GM19240 (cell line): ENCODE measurements at regions not wholly inside any gene's neighbourhood (a gene's known extent, or its start where the extent isn't known, plus 50 kb on each side); places are given as distances from the start of the nearest gene placed in this dataset.
"Not testable (repeated sequence)": the region's sequence is repeated elsewhere in the genome, so short reads cannot be mapped to it uniquely, and the experiment has no call there.

Experiments
- DNase-seq: peaks from one replicate; pipeline ENCODE4 v3.0.0; 2011; ENCODE audit warnings: low spot score; ENCODE audit not compliant: insufficient read length

- DNase-seq: no peak
Observed at GRCh38 chr3:145898487-145898886, 262.5 kb downstream of the PLOD2 start.

GRCh38 chr3:145899241-145899640 is 261.7 kb downstream of the PLOD2 start:
- no peak for DNase-seq

- DNase-seq: no peak
Observed at GRCh38 chr3:145900056-145900829, 260.7 kb downstream of the PLOD2 start.

GRCh38 chr3:145902166-145902565 is 258.8 kb downstream of the PLOD2 start:
- DNase-seq: no peak

DNA sequence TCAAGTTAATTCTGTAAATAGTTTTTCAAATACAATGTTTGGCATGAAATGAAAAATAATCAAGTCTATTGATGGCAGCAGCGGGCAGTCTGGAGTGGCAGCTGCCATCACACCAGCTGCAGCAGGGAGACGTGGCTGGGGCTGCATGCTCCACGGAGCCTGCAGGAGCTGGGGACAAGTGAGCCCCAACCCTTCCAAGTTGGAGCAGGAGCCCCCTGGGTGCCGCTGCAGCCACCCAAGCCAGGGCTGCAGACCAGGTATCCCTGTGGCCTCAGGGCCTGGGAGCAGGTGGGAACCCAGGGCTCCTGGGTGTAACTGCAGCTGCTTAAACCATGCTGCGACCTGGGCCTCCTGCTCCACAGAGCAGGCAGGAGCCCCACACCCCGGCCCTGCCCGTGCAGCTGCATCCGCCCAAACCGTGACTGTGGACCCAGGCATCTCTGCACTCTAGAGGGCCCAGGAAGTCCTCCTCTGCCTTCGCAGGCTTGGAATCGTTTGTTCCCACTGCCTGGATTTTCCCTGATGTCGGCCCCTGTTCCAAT is 257.4 kb downstream of the PLOD2 start:
- no peak for DNase-seq

GRCh38 chr3:145904138-145904537 is 256.8 kb downstream of the PLOD2 start:
- no peak for DNase-seq

DNA sequence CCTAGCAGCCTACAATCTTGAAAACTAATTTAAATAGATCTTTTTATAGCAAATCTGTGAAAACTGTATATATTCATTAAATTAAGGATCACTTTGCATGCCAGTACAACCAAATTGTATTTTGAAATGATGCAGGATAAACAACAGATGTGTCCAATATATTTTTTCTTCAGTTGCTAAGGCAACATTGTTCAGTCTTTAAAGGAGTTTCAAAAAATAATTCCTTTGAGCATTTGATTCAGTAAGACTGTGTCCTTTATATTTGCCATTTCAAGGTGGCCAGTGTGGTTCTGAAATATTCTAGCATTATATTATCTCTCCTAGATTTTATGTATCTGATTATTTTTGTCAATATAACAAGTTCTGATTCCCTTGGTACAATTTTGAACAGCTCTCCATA is 254.7 kb downstream of the PLOD2 start:
- DNase-seq: no peak

- no peak for DNase-seq
Observed at GRCh38 chr3:145906755-145907154, 254.2 kb downstream of the PLOD2 start.

DNA sequence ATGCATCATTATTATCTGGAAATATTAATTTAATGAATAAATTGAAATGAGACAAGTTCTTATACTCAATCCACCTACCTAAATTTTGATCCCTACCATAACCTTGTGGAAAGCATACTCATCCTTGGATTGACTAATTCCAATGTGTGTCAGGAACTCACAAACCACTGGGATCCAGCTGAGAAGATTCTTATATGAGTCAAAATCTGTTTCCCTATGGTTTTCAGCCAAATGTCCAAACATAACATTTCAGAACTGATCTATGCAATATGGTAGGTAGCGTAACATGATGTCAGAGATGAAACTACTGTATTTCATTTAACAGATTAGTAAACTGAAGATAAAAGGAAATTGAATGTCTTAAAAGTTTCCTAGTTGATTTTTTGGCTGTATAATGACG is 250.0 kb downstream of the PLOD2 start:
- no peak for DNase-seq

GRCh38 chr3:145915787-145916186 is 245.2 kb downstream of the PLOD2 start:
- no peak for DNase-seq

DNA sequence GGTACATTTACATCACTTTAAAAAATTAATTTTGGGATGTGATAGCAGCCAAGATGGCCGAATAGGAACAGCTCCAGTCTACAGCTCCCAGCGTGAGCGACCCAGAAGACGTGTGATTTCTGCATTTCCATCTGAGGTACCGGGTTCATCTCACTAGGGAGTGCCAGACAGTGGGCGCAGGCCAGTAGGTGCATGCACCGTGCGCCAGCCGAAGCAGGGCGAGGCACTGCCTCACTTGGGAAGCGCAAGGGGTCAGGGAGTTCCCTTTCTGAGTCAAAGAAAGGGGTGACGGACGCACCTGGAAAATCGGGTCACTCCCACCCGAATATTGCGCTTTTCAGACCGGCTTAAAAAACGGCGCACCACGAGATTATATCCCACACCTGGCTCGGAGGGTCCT is 233.2 kb downstream of the PLOD2 start:
- not testable (repeated sequence) for DNase-seq

GRCh38 chr3:145936971-145937370 is 224.0 kb downstream of the PLOD2 start:
- no peak for DNase-seq

GRCh38 chr3:145939431-145939830 is 221.6 kb downstream of the PLOD2 start:
- no peak for DNase-seq

DNA sequence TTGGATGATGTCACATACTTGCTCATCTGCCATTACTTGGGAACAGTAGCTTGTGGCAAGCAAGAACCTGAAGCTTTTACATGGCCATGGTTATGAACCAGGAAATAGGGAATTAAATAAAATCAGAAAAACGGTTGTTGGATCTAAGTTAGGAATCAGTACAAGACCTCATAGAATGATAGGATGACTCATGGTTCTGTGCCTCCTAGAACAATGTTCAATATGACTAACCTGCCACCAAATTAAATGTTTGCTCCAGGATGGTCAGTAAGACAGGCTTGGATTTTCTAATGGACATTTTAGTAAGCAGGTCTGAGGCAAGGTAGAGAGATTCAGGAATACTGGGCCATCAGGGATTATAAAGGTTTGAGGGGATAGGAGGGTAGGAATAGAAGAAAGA is 218.9 kb downstream of the PLOD2 start:
- no peak for DNase-seq

DNA sequence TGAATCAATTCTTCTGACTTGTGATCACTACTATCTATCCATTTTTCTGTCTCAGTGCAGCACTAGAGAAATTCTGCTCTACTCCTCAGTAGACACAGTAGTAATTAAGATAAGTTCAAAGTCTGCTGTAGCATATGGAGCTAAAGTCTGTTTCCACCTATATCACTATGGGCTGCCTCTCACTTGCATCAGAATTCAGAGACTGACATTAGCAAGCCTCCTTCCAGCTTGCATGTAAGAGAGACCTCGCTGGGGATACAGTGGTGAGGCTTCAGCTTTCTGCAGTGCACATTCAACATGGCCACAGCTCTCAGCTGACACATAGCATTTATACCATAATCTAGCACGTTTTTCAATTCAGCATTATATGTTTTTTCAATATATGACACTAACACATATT is 217.0 kb downstream of the PLOD2 start:
- DNase-seq: no peak

DNA sequence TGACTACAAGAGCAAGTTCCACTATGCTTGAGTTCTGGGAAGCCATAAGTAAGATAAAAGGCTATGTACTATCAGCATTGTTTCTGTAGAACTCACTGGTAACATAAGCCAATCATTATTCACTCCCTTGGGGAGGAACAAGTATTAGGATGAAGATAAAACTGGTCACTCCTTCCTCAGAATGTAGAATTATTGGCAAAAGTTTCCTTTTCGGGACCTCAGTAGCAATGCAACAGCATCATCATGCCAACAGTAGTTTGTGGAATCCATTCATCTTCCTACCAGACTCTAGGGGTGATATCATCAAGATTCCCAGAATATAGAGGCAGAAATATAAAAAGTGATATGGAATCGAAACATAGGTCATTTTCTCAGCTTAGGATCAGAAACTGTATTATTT is 209.5 kb downstream of the PLOD2 start:
- DNase-seq: no peak

DNA sequence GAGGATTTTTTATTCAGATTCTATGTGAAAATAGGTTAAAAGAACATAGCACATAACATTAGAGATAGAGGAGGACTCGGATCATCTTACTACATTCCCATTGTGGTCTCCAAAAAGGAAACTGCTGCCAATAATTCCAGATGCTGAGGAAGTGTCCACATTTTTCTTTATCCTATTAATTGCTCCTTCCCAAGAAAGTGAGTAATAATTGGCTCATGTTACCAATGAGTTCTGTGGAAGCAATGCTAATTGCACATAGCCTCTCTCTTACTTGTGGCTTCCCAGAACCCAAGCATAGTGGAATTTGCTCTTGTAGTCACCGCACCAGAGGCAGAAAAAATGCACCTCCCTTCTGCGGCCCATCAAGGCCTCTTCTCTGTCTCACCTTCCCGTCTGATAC is 208.4 kb downstream of the PLOD2 start:
- DNase-seq: no peak

- DNase-seq: no peak
Observed at GRCh38 chr3:145953316-145953715, 207.7 kb downstream of the PLOD2 start.

GRCh38 chr3:145959457-145960088 is 201.4 kb downstream of the PLOD2 start:
- DNase-seq: no peak

GRCh38 chr3:145963111-145963510 is 197.9 kb downstream of the PLOD2 start:
- DNase-seq: no peak

GRCh38 chr3:145967043-145967442 is 193.9 kb downstream of the PLOD2 start:
- DNase-seq: no peak

GRCh38 chr3:145971186-145971585 is 189.8 kb downstream of the PLOD2 start:
- no peak for DNase-seq

DNA sequence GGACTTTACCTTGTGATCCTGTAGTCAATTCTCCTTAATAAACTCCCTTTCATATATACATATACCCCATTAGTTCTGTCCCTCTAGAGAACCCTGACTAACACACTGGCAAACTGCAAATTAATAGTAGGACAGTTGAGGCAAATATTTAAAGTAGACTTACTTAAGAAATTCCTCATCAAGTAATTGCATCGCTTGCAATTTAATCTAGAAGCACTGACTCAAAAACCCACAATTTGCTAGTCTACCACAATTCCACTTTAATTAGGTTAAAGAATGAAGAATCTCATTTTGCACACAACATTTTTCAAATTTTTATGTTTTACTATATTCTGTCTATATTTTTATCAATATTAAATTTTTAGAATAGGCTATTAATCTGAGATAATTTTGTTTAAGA is 188.1 kb downstream of the PLOD2 start:
- DNase-seq: no peak
